GM21447 (cell line): ENCODE measurements at regions not wholly inside any gene's neighbourhood (a gene's known extent, or its start where the extent isn't known, plus 50 kb on each side); places are given as distances from the start of the nearest gene placed in this dataset.
"Not testable (repeated sequence)": the region's sequence is repeated elsewhere in the genome, so short reads cannot be mapped to it uniquely, and the experiment has no call there.

Experiments used
- ATAC-seq: cut with Tn5 transposase; IDR thresholded peaks from one replicate; pipeline ENCODE4 v1.9.1; 2021; ENCODE audit not compliant: unreplicated experiment

- not testable (repeated sequence) for ATAC-seq
These were observed 168.5 kb downstream of the LAT start for GRCh38 chr16:29153307-29153706.

DNA sequence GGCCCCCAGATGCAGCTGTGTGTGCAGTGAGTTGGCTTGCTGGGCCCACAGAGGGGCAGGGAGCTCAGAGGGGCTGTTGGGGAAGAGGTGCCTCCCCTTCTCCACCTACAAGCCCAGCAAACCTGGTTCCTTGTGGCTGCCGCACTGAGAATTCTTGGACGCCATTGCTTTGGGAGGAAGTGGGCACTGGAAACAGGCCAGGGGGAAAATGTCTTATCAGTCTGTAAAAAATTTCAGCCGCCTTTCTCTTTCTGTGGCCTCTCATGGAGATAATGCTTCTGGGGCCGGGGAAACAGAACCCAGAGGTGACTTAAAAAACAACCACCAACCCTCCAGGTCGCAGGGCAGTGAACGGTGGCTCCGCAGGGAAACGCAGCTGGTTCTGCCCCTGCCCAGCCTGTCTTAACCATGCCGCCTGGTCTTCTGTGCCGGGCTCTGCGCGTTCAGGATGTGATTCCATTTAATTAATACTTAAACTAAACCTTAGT is 167.7 kb downstream of the LAT start:
- ATAC-seq: not testable (repeated sequence)

- ATAC-seq: no peak
These were observed 166.5 kb downstream of the LAT start for GRCh38 chr16:29151317-29151716.

DNA sequence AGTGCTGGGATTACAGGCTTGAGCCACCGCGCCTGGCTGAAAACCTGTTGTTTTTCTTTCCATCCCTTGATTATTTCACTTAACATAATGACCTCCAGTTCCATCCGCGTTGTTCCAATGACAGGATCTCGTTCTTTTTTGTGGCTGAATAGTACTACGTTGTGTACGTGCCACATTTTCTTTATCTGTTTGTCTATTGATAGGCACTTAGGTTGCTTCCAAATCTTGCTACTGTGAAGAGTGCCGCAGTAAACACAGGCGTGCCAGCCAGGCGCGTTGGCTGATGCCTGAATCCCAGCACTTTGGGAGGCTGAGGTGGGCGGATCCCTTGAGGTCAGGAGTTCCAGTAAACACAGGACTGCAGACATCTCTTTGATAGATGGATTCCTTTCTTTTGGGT is 165.1 kb downstream of the LAT start:
- not testable (repeated sequence) for ATAC-seq

DNA sequence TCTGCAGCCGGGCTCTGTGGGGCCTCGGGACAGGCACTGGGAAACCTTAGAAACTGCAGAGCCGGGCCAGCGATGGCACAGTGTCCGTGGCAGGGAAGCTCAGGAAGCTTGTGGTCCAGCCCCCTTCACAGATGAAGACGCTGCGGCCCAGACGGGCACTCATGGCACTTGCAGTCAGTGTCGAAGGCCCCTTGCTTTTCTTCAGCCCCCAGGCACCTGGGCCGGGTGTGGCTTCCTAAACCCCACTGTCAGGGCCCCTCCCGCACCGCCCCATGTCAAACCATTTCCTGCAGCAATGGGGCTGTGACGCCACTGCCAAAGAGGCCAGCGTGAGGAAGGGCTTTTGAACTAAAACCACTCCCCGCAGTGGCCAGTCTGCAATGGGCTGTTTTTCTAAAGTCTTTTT is 164.0 kb downstream of the LAT start:
- ATAC-seq: no peak

DNA sequence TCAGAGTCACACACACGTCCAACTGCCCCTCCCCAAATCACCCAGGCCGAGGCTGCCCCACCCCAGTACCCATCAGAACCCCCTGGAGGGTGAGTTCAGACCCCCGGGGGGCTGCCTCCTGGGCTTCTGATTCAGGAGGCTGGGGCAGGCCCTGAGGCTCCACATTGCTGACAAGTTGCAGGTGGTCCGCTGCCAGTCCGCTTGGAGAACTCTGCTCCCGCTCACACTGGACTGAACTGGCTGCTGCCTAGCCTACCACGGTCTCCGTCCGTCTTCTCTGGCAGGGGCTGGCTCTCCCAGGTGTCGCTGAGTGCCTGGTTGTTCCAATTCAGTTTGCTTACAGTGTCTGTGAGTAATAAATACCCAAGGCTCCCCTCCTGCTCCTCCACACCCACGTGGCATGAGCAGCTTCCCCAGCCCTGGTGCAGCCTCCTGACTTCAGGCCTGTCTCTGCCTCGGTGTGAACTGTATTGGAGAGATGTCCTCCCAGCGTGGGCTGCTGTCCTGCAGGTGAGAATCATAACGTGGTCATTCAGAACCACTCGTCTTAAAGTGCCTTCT is 163.4 kb downstream of the LAT start:
- no peak for ATAC-seq

- not testable (repeated sequence) for ATAC-seq
These were observed 162.9 kb downstream of the LAT start for GRCh38 chr16:29147710-29148109.

DNA sequence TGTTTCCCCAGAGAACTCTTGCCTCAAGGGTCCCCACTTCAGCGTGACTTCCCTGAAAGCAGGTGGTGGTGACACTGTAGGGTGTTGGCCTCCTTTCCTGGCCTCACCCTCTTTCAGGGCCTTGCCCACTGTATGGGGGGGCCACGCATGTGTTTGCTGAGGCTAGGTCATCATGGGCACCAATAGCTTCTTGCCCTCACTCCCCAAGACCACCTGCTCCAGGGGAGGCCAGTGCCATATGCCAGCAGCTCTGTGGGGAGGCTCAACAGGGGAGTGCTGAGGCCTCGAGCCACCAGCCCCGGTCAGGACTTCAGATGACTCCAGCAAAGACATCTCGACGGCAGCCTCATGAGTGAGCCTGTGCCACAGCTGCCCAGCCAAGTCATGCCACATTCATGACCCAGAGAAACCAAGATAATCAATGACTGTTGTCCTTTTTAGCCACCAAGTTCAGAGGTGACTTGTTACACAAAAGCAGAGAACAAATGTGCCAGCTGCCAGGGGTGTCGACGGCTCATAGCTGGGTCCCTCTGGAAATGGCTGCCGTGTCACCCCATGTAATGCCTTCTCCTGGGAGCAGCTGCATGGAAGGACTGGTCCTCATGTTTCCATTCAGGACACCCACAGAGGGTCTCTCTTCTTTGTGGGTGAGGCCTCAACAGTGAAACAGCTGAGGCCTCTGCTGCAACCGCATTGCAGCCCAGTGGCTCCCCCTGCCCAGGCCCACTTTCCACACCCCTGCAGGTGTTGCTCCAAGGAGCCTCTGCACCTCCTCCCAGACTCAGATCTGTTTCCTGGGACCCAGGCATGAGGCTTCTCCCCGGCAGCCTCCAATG is 162.2 kb downstream of the LAT start:
- not testable (repeated sequence) for ATAC-seq

GRCh38 chr16:29146266-29146665 is 161.4 kb downstream of the LAT start:
- ATAC-seq: no peak

DNA sequence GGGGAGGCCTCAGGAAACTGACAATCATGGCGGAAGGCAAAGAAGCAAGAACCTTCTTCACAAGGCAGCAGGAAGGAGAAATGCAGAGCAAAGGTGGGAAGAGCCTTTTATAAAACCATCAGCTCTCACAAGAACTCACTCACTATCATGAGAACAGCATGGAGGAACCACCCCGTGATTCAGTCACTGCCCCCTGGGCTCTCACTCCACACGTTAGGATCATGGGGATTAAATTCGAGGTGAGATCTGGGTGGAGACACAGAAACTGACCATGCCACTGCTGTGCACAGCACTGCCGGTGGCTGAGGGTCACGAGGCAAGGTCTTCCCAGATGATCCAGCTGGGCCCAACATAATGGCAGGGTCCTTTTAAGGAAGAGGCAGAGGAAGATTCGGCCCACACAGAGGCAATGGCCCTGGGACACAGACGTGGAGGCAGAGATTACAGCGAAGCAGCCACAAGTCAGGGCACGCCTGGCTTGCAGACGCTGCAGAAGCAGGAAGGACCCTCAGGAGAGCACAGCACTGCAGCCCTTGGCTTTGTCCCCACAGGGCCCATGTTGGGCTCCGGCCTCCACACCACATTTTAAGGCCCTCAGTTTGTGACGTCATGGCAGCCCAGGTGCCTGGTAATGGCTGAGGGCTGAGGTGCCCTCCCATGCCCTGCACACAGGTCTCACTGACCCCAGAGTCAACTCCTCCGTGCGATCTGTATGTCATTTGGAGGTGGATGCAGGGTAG is 160.8 kb downstream of the LAT start:
- ATAC-seq: not testable (repeated sequence)

GRCh38 chr16:29145086-29145485 is 160.2 kb downstream of the LAT start:
- ATAC-seq: not testable (repeated sequence)

- not testable (repeated sequence) for ATAC-seq
These were observed 159.8 kb downstream of the LAT start for GRCh38 chr16:29144669-29145062.

DNA sequence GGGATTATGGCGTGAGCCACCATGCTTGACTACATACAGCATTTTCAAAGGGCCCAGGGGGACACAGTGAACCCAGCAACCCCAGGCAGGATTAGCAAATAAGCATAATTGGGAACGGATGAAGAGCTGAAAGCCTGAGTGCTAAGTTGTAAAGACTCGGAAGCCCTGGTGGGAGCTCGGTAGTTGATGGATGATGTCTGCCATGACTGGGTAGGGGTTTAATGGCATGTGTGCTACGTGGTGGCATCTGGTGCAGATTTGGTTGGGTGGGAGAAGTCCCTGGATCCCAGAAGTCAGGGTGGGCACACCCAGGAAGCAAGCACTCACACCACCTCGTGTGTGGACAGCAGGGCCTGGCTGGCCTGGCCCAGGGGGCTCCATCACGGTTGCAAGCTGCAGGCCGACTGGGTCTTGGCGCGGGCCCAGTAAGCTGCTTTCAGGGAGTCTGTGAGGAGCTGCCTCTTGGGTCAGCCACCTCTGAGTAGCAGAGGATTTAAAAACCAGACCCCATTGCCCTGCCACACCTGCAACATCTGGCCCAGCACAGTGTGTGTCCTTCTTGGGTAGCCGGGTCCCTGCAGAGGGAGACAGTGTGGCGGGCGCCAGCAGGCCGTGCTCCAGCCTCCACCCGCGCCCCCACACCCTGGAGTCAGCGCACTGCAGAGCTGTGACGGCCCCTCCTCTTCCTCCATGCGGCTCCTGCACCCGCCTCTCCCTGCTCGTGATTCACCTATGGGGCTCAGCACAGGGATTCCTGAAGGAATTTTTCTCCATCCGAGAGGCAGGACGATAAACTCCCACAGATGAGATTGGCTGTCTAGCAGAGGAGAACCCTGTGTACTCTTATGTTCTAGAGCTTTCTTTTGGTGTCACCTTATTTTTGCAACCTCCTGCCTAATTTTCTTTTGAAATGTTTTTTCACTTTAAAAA is 159.2 kb downstream of the LAT start:
- ATAC-seq: not testable (repeated sequence)

DNA sequence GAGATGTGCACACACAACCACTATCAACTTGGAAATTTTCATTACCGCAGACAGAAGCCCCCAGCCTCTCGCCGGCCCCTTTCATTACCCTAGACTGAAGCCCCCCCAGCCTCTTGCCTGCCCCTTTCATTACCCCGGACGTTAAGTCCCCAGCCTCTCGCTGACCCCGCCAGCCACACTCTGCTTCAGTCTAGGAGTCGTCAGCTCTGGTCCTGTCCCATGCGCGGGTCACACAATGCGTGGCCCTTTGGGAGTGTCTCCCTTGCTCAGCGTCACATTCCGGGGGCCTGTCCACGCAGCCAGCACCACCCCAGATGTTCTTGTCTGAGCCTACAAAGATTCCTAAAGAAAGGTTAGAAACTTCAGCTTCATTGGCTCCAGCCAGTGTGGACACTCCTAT is 157.7 kb downstream of the LAT start:
- not testable (repeated sequence) for ATAC-seq

DNA sequence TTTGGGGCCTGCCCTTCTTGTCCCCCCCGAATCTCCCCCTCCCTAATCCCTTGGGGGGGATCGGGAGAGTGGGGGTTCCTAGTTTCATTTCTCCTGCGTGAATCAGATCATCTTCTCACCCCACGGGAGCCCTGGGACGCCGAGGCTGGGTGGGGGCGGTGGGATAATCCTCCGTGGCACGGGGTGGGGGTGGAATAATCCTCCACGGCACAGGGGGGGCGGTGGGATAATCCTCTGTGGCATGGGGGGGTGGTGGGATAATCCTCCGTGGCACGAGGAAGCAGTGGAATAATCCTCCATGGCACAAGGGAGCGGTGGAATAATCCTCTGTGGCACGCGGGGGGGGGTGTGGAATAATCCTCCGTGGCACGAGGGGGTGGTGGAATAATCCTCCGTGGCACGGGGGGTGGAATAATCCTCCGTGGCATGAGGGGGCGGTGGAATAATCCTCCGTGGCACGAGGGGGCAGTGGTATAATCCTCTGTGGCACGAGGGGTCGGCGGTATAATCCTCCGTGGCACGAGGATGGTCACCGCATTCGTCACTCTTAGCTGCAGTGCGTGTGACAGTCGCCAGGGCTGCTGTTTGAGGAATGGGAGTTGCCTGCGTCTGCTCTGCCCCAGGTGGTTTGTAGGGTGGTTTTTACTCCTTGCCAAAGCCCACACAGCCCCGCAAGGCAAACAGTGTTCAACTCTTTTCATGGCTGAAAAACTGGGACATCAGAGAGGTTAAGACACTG is 156.9 kb downstream of the LAT start:
- ATAC-seq: no peak

DNA sequence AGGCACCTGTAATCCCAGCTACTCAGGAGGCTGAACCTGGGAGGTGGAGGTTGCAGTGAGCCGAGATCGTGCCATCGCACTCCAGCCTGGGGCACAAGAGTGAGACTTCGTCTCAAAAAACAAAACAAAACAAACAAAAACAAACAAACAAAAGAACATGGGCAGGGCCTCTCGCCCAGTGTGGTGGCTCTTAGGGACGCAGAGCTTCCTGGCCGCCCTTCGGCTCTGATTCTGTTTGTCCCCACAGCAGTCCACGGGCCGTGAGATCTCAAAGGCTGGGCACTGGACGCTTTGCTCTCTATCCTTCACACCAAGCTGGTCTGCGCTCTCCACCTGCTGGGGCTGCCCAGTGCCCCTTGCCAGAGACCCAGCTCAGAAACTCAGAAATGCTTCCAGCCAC is 156.3 kb downstream of the LAT start:
- not testable (repeated sequence) for ATAC-seq

DNA sequence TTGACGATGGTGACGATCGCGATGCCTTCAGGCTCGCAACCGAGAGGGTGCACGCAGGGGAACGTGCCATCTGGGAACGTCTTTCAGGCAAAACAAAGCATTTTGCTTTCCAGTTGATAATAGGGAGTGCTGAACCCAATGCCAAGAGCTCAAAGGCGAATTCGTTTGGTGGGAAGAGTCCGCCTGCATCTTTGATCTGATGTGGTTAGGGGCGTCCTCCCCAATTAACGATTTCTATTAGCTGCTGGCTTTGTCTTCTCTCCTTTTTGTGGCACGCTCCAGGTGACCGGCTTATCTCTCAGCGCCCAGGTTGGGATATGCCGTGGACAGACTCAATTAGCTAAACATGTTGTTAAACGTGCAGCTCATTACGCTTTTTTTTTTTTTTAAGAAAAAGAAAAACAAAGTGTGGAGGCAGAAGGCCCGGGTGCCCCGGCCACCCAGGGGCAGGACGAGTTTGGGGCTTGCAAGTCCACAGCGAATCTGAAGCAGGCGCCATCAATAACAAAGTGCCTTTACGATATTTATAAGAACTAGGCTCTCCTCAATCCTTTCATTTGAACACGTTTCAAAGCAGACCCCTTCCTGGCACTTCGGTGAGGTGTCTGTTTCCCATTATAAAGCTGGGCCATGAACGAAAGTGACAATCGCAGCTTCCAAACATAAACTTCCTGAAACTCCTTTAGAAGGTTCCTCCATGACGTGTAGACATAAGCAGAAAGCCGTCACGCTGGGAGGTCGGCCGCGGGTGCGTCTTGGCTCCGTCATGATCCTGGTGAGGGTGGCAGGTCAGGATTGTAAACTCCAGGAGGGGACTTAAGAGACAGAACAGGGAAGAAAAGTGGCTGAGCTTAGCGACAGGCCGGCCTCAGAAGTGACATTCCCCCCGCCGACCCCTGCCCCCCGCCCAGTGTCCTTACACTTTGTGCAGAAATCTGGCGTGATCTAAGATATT is 155.3 kb downstream of the LAT start:
- not testable (repeated sequence) for ATAC-seq

- ATAC-seq: no peak
These were observed 154.5 kb downstream of the LAT start for GRCh38 chr16:29139261-29139802.
